ENCODE measurements at regions not wholly inside any gene's neighbourhood (a gene's known extent, or its start where the extent isn't known, plus 50 kb on each side); places are given as distances from the start of the nearest gene placed in this dataset.
"Not testable (repeated sequence)": the region's sequence is repeated elsewhere in the genome, so short reads cannot be mapped to it uniquely, and the experiment has no call there.

GRCh38 chr1:30660241-30660640 is 63.1 kb downstream of the MATN1 start:
- H3K27me3 Mint-ChIP-seq (ENCODE audit: insufficient read depth) = peaks cover 2% of the 10 kb centered on the region

GRCh38 chr1:30659702-30660101 is 63.7 kb downstream of the MATN1 start:
- DNase-seq (ENCODE audit: low spot score) = no peak
- H3K27me3 Mint-ChIP-seq (ENCODE audit: insufficient read depth) = peaks cover 2% of the 10 kb centered on the region
- H3K9me3 Mint-ChIP-seq = no peaks in the 10 kb centered on the region
- no peak overlapping the region for H3K27ac Mint-ChIP-seq
- H3K36me3 Mint-ChIP-seq (ENCODE audit: low read depth) = no peaks in the 10 kb centered on the region
- no peaks in the 10 kb centered on the region for H3K4me1 Mint-ChIP-seq (ENCODE audit: low read depth)
- intact Hi-C loops (cut with micrococcal nuclease) = no loop called here
- H3K4me3 Mint-ChIP-seq = no peak overlapping the region

More at GRCh38 chr1:30660241-30660640, 63.1 kb downstream of the MATN1 start:
- no peak for DNase-seq (ENCODE audit: low spot score)
- Mint-ChIP-seq H3K9me3 (no peaks in the 10 kb centered on the region), H3K4me3 (no peak overlapping the region), H3K27ac (no peak overlapping the region), H3K4me1 (ENCODE audit: low read depth) (no peaks in the 10 kb centered on the region), H3K36me3 (ENCODE audit: low read depth) (no peaks in the 10 kb centered on the region)
- intact Hi-C loops (cut with micrococcal nuclease) = no loop called here

- H3K4me1 Mint-ChIP-seq (ENCODE audit: low read depth); intact Hi-C loops (cut with micrococcal nuclease); H3K27me3 Mint-ChIP-seq (ENCODE audit: insufficient read depth): not testable (repeated sequence)
Observed at GRCh38 chr1:30658375-30658774, 65.0 kb downstream of the MATN1 start.

GRCh38 chr1:30658014-30658336 is 65.4 kb downstream of the MATN1 start:
- Mint-ChIP-seq H3K27ac (no peak overlapping the region), H3K4me3 (no peak overlapping the region), H3K27me3 (ENCODE audit: insufficient read depth) (peaks cover 3% of the 10 kb centered on the region), H3K36me3 (ENCODE audit: low read depth) (no peaks in the 10 kb centered on the region), H3K4me1 (ENCODE audit: low read depth) (no peaks in the 10 kb centered on the region), H3K9me3 (no peaks in the 10 kb centered on the region)
- no peak for DNase-seq (ENCODE audit: low spot score)
- intact Hi-C loops (cut with micrococcal nuclease) = no loop called here

More at GRCh38 chr1:30658375-30658774, 65.0 kb downstream of the MATN1 start:
- H3K9me3 Mint-ChIP-seq; DNase-seq (ENCODE audit: low spot score); H3K36me3 Mint-ChIP-seq (ENCODE audit: low read depth); H3K4me3 Mint-ChIP-seq; H3K27ac Mint-ChIP-seq: not testable (repeated sequence)

GRCh38 chr1:30657131-30658013 is 66.0 kb downstream of the MATN1 start:
- no peaks in the 10 kb centered on the region for H3K36me3 Mint-ChIP-seq (ENCODE audit: low read depth)
- no peaks in the 10 kb centered on the region for H3K4me1 Mint-ChIP-seq (ENCODE audit: low read depth)
- H3K9me3 Mint-ChIP-seq = no peaks in the 10 kb centered on the region
- DNase-seq (ENCODE audit: low spot score) = no peak
- peaks cover 2% of the 10 kb centered on the region for H3K27me3 Mint-ChIP-seq (ENCODE audit: insufficient read depth)
- H3K4me3 Mint-ChIP-seq = no peak overlapping the region
- intact Hi-C loops (cut with micrococcal nuclease) = no loop called here
- H3K27ac Mint-ChIP-seq = no peak overlapping the region

GRCh38 chr1:30656171-30656940 is 67.0 kb downstream of the MATN1 start:
- intact Hi-C loops (cut with micrococcal nuclease) = no loop called here
- no peaks in the 10 kb centered on the region for H3K9me3 Mint-ChIP-seq
- H3K4me3 Mint-ChIP-seq = no peak overlapping the region
- DNase-seq (ENCODE audit: low spot score) = no peak
- peaks cover 2% of the 10 kb centered on the region for H3K27me3 Mint-ChIP-seq (ENCODE audit: insufficient read depth)
- no peak overlapping the region for H3K27ac Mint-ChIP-seq
- H3K4me1 Mint-ChIP-seq (ENCODE audit: low read depth) = no peaks in the 10 kb centered on the region
- no peaks in the 10 kb centered on the region for H3K36me3 Mint-ChIP-seq (ENCODE audit: low read depth)

- H3K27ac Mint-ChIP-seq = no peak overlapping the region
- no peak overlapping the region for H3K4me3 Mint-ChIP-seq
- H3K4me1 Mint-ChIP-seq (ENCODE audit: low read depth) = no peaks in the 10 kb centered on the region
- intact Hi-C loops (cut with micrococcal nuclease) = no loop called here
- no peaks in the 10 kb centered on the region for H3K36me3 Mint-ChIP-seq (ENCODE audit: low read depth)
- no peak for DNase-seq (ENCODE audit: low spot score)
- H3K27me3 Mint-ChIP-seq (ENCODE audit: insufficient read depth) = peaks cover 2% of the 10 kb centered on the region
- H3K9me3 Mint-ChIP-seq = no peaks in the 10 kb centered on the region
Observed at GRCh38 chr1:30655672-30656071, 67.7 kb downstream of the MATN1 start.

- Mint-ChIP-seq H3K4me1 (ENCODE audit: low read depth) (no peaks in the 10 kb centered on the region), H3K9me3 (no peaks in the 10 kb centered on the region), H3K27ac (no peak overlapping the region), H3K4me3 (no peak overlapping the region), H3K27me3 (ENCODE audit: insufficient read depth) (peaks cover 6% of the 10 kb centered on the region), H3K36me3 (ENCODE audit: low read depth) (no peaks in the 10 kb centered on the region)
- intact Hi-C loops (cut with micrococcal nuclease) = no loop called here
- no peak for DNase-seq (ENCODE audit: low spot score)
Observed at GRCh38 chr1:30654188-30654587, 69.2 kb downstream of the MATN1 start.

GRCh38 chr1:30652152-30652841 is 71.1 kb downstream of the MATN1 start:
- no peak overlapping the region for H3K4me3 Mint-ChIP-seq
- DNase-seq (ENCODE audit: low spot score) = no peak
- no peak overlapping the region for H3K27ac Mint-ChIP-seq
- no peaks in the 10 kb centered on the region for H3K9me3 Mint-ChIP-seq
- H3K36me3 Mint-ChIP-seq (ENCODE audit: low read depth) = no peaks in the 10 kb centered on the region
- H3K27me3 Mint-ChIP-seq (ENCODE audit: insufficient read depth) = peaks cover 9% of the 10 kb centered on the region
- intact Hi-C loops (cut with micrococcal nuclease) = no loop called here
- no peaks in the 10 kb centered on the region for H3K4me1 Mint-ChIP-seq (ENCODE audit: low read depth)

GRCh38 chr1:30651395-30651794 is 72.0 kb downstream of the MATN1 start:
- DNase-seq (ENCODE audit: low spot score); H3K4me3 Mint-ChIP-seq; H3K27ac Mint-ChIP-seq; H3K9me3 Mint-ChIP-seq; H3K4me1 Mint-ChIP-seq (ENCODE audit: low read depth); H3K27me3 Mint-ChIP-seq (ENCODE audit: insufficient read depth); intact Hi-C loops (cut with micrococcal nuclease); H3K36me3 Mint-ChIP-seq (ENCODE audit: low read depth): not testable (repeated sequence)

- no peak overlapping the region for H3K27ac Mint-ChIP-seq
- no peaks in the 10 kb centered on the region for H3K9me3 Mint-ChIP-seq
- H3K4me3 Mint-ChIP-seq = no peak overlapping the region
- H3K27me3 Mint-ChIP-seq (ENCODE audit: insufficient read depth) = peaks cover 9% of the 10 kb centered on the region
- no peaks in the 10 kb centered on the region for H3K4me1 Mint-ChIP-seq (ENCODE audit: low read depth)
- intact Hi-C loops (cut with micrococcal nuclease) = no loop called here
- DNase-seq (ENCODE audit: low spot score) = no peak
- no peaks in the 10 kb centered on the region for H3K36me3 Mint-ChIP-seq (ENCODE audit: low read depth)
Observed at GRCh38 chr1:30650968-30651320, 72.4 kb downstream of the MATN1 start.

- no peaks in the 10 kb centered on the region for H3K9me3 Mint-ChIP-seq
- H3K27ac Mint-ChIP-seq = no peak overlapping the region
- H3K4me1 Mint-ChIP-seq (ENCODE audit: low read depth) = no peaks in the 10 kb centered on the region
- peaks cover 9% of the 10 kb centered on the region for H3K27me3 Mint-ChIP-seq (ENCODE audit: insufficient read depth)
- no peaks in the 10 kb centered on the region for H3K36me3 Mint-ChIP-seq (ENCODE audit: low read depth)
- H3K4me3 Mint-ChIP-seq = no peak overlapping the region
- DNase-seq (ENCODE audit: low spot score) = no peak
- intact Hi-C loops (cut with micrococcal nuclease) = no loop called here
Observed at GRCh38 chr1:30650038-30650967, 73.1 kb downstream of the MATN1 start.

All from activated T-helper 1 cell treated with anti-CD3 and anti-CD28 coated beads, Interleukin-12 subunit alpha, Interleukin-12 subunit beta, Interleukin-2, Interleukin-4 antibody, amounts not matched to agents 30 ng/mL and 10 ng/mL and 1 ng/mL, durations not matched to agents 14 hours and 24 hours and 36 hours (primary cell).